Medulla oblongata (tissue), 1 donor: ENCODE measurements at regions not wholly inside any gene's neighbourhood (a gene's known extent, or its start where the extent isn't known, plus 50 kb on each side); places are given as distances from the start of the nearest gene placed in this dataset.

ENCODE experiments used
- DNase-seq: peaks from one replicate; pipeline ENCODE4 v3.0.0-alpha.2; 2015; ENCODE audit errors: extremely low spot score

DNA sequence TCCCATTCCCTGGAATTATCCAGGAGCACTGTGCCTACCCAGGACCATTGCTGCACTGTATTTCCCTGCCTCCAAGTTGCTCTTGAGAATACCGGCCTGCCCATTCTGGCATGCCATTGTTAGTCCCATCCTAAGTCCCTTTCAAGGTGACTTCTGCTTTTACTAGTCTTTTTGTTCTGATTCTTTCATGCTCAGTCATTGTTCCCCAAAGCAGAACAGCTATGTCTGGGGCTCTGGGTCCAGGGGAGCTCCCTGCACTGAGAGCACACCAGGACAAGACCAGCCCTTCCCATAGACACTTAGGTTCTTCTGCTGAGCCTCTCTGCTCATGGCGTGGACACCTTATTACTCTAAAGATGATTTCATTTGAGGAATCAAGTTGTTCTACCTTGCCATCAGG lies 388.9 kb upstream of the KLF4 start:
- no peak for DNase-seq

DNA sequence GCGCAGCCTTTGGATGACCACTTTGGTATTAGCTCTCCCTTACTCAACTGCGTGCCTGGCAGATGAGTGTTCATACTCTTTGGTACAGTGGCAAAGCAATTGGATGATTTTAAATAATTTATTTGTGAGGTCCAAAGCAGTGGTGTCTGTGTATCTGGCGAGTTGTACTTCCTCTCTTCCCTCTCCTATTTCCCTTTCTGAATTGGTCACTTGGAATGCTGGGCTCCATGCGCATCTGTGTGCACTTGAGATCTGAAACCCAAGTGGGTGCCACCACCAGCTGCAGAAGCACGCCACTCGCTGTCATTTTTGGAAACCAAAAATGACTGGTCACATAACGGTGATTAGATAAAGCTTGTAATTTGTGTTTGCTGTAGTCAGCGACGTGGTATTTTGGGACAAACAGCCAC lies 386.0 kb upstream of the KLF4 start:
- DNase-seq, result no peak

GRCh38 chr9:107874591-107875369 lies 385.2 kb upstream of the KLF4 start:
- DNase-seq, result peak; percentile 42

- DNase-seq, result no peak
Observed at GRCh38 chr9:107874137-107874536, 384.6 kb upstream of the KLF4 start.

DNA sequence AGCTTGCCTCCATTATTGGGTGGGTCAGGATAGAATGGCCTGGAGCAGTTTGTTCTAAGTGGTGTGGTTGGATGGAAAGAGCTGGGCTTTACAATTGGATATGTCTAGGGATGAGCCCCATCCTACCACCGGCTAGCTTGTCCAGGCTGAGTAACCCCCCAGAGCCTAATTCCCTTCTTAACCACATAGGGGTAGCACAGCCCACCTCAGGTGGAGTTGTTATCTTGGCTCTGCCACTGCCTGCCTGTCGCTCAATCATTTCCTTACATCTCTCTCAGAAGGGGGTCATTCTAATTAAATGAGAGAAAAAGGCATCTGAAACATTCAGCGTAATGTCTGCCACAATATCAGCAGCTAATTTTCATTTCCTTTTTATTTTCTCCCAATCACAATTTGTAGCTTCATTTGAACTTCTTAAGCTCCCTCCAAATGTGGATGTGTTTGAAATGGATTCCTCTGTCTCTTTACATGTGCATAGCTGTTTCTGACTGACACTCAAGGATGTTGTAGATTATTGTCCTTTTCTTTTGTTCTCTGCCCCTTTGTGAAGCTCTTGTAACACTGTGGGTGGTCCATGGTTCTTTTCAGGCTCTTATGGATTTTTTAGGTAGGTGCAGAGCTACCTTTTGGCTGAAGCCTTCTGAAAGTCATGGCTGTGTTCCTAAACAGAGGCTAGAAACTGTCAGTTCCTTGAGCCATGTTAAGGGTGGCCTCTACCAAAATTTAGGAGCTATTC lies 383.1 kb upstream of the KLF4 start:
- no peak for DNase-seq

DNA sequence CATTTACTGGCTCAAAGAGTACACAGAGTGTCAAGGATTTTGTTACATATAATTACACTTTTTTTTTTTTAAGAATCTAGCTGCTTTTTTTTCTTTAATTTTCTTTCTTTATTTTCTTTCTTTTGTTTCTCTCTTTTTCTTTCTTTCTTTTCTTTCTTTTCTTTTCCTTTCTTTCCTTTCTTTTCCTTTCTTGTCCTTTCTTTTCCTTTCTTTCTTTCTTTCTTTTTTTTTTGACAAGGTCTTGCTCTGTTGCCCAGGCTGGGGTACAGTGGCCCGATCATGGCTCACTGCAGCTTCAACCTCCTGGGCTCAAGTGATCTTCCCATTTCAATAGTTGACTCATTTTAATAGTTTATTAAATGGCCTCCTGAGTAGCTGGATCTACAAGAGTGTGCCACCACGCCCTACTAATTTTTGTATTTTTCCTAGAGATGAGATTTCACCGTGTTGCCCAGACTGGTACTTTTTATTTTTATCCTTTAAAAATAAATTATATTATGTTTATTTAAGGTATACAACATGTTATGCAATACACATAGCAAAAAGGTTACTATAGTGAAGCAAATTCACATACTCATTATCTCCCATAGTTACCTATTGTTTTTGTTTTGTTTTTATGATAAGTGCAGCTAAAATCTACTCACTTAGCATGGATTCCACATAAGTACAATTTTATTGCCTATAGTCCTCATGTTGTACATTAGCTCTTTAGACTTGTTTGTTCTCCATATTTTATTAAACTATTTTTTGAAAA lies 381.5 kb upstream of the KLF4 start:
- DNase-seq, result no peak

DNA sequence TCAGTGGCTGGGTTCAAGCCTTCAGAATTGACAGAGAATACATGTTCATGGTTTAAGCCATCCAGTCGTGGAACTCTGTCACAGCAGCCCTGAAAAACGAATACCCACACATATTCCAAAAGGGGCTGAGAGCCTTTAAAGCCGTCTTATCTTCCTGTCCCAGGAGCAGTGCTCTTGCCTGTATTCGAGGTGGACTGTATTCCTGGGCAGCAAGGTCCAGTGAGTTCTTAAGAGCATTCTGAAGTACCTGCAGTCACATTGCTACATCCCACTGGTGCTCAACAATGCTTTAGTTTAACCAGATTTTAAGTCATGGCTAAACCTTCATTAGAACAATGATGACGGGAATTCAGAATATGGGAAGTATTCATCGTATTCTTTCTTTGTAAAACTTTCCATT lies 380.7 kb upstream of the KLF4 start:
- DNase-seq, result no peak

- DNase-seq, result no peak
Observed at GRCh38 chr9:107869111-107869510, 379.5 kb upstream of the KLF4 start.

DNA sequence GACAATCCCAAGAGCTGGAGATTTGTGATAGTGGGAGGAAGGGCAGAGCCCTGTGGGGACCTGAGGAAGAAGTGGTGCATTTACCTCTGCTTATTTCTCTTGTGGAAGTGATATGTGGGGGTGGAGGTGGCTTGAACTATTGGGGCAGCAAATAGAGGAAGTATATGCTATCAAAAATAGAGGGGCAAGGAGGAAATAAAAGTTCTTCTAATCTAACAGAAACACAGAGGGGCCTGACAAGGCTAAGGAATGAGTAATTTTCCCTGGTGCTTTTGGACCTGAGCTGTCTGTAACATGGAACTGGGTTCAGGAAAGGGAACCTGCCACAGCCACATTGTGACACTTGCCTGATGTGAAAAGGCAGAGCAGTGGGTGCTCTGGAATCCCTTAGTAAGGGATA lies 378.6 kb upstream of the KLF4 start:
- DNase-seq, result peak; percentile 13

GRCh38 chr9:107867738-107868137 lies 378.2 kb upstream of the KLF4 start:
- no peak for DNase-seq

- DNase-seq, result peak; percentile 49
Observed at GRCh38 chr9:107866711-107867311, 377.2 kb upstream of the KLF4 start.

GRCh38 chr9:107863396-107863795 lies 373.8 kb upstream of the KLF4 start:
- no peak for DNase-seq

DNA sequence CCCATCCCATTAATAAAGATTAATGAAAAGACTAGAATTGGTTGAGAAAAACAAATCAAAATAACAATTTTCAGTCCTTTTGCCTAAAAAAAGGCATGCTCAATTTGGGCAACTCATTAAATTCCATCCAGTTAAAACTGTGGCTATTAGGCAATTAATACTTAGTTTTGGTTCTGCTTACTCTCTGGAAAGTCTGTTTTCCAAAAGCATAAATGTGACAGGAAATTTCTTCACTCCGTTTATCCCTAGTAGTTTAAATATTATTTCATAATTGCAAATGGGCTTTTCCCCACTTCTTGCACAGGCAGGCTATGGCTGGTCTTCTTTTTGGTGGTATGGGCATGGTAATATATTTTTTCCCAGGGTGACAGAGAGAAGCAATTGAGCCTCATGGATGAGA lies 373.3 kb upstream of the KLF4 start:
- no peak for DNase-seq

- no peak for DNase-seq
Observed at GRCh38 chr9:107862323-107862722, 372.8 kb upstream of the KLF4 start.

DNA sequence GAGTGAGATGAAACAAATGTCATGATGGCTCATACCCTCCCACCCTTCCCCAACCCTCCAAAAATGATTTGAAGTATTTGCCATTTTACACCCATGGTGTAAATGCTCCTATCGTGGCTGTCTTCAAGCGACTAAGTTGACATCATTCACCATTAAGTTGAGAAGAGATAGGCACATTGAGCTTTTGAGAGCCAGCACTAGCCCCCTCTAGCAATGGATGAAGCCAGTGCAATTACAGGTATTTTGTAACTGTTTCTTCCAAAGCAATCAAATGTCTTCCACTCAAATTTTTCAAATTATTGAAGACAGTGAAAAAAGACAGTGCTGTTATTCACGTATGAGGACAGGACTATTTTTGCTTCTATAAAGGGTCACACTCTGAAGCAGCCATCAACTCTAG lies 371.5 kb upstream of the KLF4 start:
- DNase-seq, result no peak

- DNase-seq, result no peak
Observed at GRCh38 chr9:107858260-107858659, 368.7 kb upstream of the KLF4 start.

GRCh38 chr9:107856633-107857032 lies 367.1 kb upstream of the KLF4 start:
- no peak for DNase-seq

DNA sequence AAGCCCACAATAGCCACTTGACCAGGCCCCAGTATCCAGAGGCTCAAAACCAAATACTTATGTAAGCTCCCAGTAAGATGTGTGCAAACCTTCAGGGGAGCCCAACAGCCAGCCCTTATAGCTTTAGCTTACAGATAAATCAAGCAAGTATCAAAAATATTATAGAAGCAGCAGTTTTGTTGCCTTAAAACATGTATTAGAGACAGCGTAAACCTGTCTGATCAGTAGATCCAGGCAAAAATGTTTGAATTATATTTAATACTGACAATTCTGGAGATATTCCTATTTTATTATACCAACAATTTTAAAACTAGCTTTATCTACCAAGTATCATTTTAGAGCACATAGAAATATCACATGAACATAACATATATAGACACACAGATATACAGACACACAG lies 365.6 kb upstream of the KLF4 start:
- DNase-seq, result no peak

GRCh38 chr9:107853461-107853860 lies 363.9 kb upstream of the KLF4 start:
- no peak for DNase-seq

DNA sequence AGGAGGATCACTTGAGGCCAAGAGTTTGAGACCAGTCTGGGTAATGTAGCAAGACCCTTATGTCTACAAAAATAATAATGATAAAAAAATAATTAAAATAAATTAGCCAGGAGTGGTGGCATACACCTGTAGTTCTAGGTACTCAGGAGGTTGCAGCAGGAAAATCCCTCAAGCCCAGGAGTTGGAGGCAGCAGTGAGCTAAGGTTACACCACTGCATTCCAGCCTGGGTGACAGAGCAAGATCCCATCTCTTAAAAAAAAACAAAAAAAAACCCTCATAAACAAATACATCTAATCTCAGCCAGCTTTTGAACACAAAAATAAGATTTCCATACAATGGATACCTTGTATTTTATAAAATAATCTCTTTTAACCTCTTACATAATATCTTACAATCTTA lies 363.3 kb upstream of the KLF4 start:
- DNase-seq, result no peak

DNA sequence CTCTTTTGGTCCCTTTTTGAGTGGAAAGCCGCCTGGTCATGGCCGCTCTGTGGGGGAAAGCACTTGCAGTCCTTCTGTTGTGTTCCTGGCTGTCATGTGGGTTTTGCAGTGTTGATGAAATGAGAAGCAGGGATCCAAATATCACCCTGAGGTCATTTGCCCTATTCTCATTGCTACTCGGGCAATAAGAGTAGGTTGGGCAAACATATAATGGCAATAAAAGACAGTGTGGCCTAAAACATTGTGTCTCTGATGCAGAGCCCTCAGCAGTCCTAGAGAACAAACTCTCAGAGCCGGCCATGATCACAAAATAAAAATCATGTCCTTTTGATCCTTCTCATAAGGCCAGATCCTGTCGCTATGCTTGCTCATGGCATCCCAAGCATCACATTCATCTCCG lies 361.1 kb upstream of the KLF4 start:
- no peak for DNase-seq
